GM12873 (cell line): ENCODE measurements at regions not wholly inside any gene's neighbourhood (a gene's known extent, or its start where the extent isn't known, plus 50 kb on each side); places are given as distances from the start of the nearest gene placed in this dataset.

ENCODE experiments used
- CTCF ChIP-seq: IDR thresholded peaks from 2 replicates; pipeline ENCODE4 v1.5.1; 2012; ENCODE audit warnings: low read depth, mild to moderate bottlenecking, moderate library complexity, low read length, control low read depth; ENCODE audit not compliant: insufficient read depth; ENCODE audit errors: missing control alignments

- TF ChIP-seq CTCF = no peak
These were observed 94.5 kb upstream of the FAM20A start for GRCh38 chr17:68695659-68696058.

- TF ChIP-seq CTCF = no peak
These were observed 93.8 kb upstream of the FAM20A start for GRCh38 chr17:68694791-68695485.

- TF ChIP-seq CTCF = no peak
These were observed 92.7 kb upstream of the FAM20A start for GRCh38 chr17:68693896-68694295.

DNA sequence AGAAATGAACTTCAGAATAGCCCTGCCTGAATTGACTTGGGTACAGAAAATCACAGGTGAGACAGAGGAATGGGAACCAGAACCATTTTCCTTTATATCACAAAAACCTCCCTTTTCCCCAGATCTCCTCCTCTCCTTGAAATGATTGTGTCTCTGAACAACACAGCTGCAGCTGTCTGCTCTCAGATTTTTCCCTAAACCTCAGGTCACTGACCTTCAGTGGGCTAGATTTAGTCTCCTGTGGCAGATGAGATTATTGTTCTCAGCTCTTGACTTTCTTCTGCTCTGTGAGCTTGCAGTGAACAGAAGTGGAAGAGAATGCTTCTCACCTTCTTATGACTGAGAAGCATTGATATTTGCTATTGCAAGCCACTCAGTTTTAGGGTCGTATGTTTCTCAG, 92.3 kb upstream of the FAM20A start:
- TF ChIP-seq CTCF = no peak

GRCh38 chr17:68686108-68686988, 85.2 kb upstream of the FAM20A start:
- no peak for TF ChIP-seq CTCF

DNA sequence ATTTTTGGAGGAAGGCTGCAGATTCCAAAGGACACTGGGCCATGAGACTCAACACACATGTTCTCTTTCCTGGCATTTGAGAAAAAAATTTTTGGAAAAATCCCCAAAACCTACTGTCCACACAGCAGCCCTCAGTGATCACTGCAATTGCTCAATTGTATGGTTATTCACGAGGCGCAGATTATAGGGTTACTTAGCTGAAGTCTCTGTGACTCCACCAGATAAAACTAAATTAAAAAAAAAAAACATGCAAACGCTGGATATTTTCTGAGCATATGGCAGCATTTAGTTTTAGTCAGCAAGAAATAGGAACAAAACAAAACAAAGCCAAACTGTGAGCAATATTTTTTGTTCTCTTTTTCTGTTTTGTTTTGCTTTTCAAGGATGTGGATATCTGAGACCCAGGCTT, 83.8 kb upstream of the FAM20A start:
- no peak for TF ChIP-seq CTCF

GRCh38 chr17:68682903-68683302, 81.7 kb upstream of the FAM20A start:
- no peak for TF ChIP-seq CTCF
